HG02571 (cell line): ENCODE measurements at regions not wholly inside any gene's neighbourhood (a gene's known extent, or its start where the extent isn't known, plus 50 kb on each side); places are given as distances from the start of the nearest gene placed in this dataset.
"Not testable (repeated sequence)": the region's sequence is repeated elsewhere in the genome, so short reads cannot be mapped to it uniquely, and the experiment has no call there.

Source experiments
- ATAC-seq: cut with Tn5 transposase; IDR thresholded peaks from one replicate; pipeline ENCODE4 v1.9.1; 2021; ENCODE audit warnings: mild to moderate bottlenecking, moderate library complexity; ENCODE audit not compliant: unreplicated experiment

GRCh38 chr3:90054311-90054710, 946.9 kb downstream of the EPHA3 start:
- no peak for ATAC-seq

- ATAC-seq: no peak
These were observed 948.2 kb downstream of the EPHA3 start for GRCh38 chr3:90055666-90056065.

GRCh38 chr3:90056281-90057032, 949.0 kb downstream of the EPHA3 start:
- no peak for ATAC-seq

- ATAC-seq: no peak
These were observed 954.6 kb downstream of the EPHA3 start for GRCh38 chr3:90062016-90062415.

- ATAC-seq: no peak
These were observed 955.3 kb downstream of the EPHA3 start for GRCh38 chr3:90062631-90063200.

- ATAC-seq: no peak
These were observed 961.4 kb downstream of the EPHA3 start for GRCh38 chr3:90068783-90069182.

- no peak for ATAC-seq
These were observed 962.3 kb downstream of the EPHA3 start for GRCh38 chr3:90069748-90070147.

- ATAC-seq: no peak
These were observed 968.7 kb downstream of the EPHA3 start for GRCh38 chr3:90076136-90076535.

- ATAC-seq: no peak
These were observed 973.6 kb downstream of the EPHA3 start for GRCh38 chr3:90080988-90081387.

- not testable (repeated sequence) for ATAC-seq
These were observed 978.9 kb downstream of the EPHA3 start for GRCh38 chr3:90086297-90086696.

GRCh38 chr3:90087703-90088102, 980.3 kb downstream of the EPHA3 start:
- ATAC-seq: no peak

GRCh38 chr3:90091549-90091948, 984.1 kb downstream of the EPHA3 start:
- no peak for ATAC-seq

GRCh38 chr3:90092994-90093393, 985.6 kb downstream of the EPHA3 start:
- no peak for ATAC-seq

GRCh38 chr3:90095811-90096210, 988.4 kb downstream of the EPHA3 start:
- no peak for ATAC-seq

- no peak for ATAC-seq
These were observed 992.1 kb downstream of the EPHA3 start for GRCh38 chr3:90099493-90099892.

- no peak for ATAC-seq
These were observed 994.7 kb downstream of the EPHA3 start for GRCh38 chr3:90102146-90102545.

GRCh38 chr3:90121326-90121725, 1013.9 kb downstream of the EPHA3 start:
- ATAC-seq: no peak

GRCh38 chr3:90128391-90128790, 1021.0 kb downstream of the EPHA3 start:
- no peak for ATAC-seq

GRCh38 chr3:90129730-90130129, 1022.3 kb downstream of the EPHA3 start:
- ATAC-seq: no peak

GRCh38 chr3:90132197-90132596, 1024.8 kb downstream of the EPHA3 start:
- no peak for ATAC-seq

- no peak for ATAC-seq
These were observed 1026.7 kb downstream of the EPHA3 start for GRCh38 chr3:90134090-90134489.

GRCh38 chr3:90136456-90137191, 1029.2 kb downstream of the EPHA3 start:
- no peak for ATAC-seq
